HFF-Myc (cell line): ENCODE measurements at regions not wholly inside any gene's neighbourhood (a gene's known extent, or its start where the extent isn't known, plus 50 kb on each side); places are given as distances from the start of the nearest gene placed in this dataset.

Experiments
- DNase-seq: peaks from one replicate; pipeline ENCODE4 v3.0.0-alpha.2; 2011; ENCODE audit warnings: low read depth; ENCODE audit errors: extremely low read depth
- H3K4me3 ChIP-seq: replicated peaks from 2 replicates; pipeline ENCODE4 v1.5.1; 2011; ENCODE audit warnings: low read depth, mild to moderate bottlenecking, control low read depth, low read length
- TF ChIP-seq, protein P1 (sequence below): IDR thresholded peaks from 2 replicates; pipeline ENCODE4 v1.5.1; 2012; ENCODE audit warnings: mild to moderate bottlenecking, low read depth, low read length, control low read depth; ENCODE audit errors: missing control alignments

DNA sequence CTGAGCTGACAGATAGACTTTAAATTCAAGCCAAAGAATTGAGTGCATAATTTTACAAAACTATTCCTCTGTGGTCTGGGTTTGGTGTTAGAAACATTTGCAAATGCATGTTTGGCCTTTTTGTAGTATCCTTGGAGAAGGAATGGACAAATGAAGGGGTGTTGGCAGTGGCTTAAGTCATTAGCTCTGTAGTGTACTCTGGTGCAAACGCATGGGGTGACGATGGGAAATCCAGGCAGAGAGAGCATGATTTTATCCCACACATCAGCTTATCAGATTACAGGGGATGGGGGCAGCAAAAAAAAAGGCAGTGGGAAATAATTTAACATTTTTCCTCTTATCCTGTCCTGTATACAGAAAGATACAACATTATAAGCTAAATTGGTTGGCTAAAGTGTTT is 320.6 kb downstream of the ZNF516 start:
- H3K4me3 ChIP-seq: no peak overlapping the region
- DNase-seq: no peak
- TF ChIP-seq, protein P1, sequence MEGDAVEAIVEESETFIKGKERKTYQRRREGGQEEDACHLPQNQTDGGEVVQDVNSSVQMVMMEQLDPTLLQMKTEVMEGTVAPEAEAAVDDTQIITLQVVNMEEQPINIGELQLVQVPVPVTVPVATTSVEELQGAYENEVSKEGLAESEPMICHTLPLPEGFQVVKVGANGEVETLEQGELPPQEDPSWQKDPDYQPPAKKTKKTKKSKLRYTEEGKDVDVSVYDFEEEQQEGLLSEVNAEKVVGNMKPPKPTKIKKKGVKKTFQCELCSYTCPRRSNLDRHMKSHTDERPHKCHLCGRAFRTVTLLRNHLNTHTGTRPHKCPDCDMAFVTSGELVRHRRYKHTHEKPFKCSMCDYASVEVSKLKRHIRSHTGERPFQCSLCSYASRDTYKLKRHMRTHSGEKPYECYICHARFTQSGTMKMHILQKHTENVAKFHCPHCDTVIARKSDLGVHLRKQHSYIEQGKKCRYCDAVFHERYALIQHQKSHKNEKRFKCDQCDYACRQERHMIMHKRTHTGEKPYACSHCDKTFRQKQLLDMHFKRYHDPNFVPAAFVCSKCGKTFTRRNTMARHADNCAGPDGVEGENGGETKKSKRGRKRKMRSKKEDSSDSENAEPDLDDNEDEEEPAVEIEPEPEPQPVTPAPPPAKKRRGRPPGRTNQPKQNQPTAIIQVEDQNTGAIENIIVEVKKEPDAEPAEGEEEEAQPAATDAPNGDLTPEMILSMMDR: no peak

DNA sequence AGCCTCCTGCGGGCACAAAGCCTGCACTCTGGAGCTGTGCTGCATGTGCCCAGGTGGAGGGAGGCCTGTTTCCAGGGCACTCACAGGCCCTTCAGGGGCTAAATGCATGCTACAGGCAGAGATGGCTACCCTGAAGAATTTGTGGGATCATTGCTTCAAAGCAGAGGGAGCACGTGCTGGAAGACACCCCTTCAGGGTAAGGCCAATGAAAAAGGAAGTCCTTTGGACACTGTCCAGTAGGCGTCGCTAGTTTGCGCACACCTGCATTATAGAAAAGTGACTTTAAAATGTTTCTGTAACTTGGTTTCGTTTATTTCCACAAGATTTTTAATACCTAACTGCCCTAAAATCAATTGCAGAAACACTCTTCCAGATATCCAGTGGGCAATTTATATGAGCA is 325.3 kb downstream of the ZNF516 start:
- TF ChIP-seq, protein P1: no peak
- no peak overlapping the region for H3K4me3 ChIP-seq
- DNase-seq: no peak

DNA sequence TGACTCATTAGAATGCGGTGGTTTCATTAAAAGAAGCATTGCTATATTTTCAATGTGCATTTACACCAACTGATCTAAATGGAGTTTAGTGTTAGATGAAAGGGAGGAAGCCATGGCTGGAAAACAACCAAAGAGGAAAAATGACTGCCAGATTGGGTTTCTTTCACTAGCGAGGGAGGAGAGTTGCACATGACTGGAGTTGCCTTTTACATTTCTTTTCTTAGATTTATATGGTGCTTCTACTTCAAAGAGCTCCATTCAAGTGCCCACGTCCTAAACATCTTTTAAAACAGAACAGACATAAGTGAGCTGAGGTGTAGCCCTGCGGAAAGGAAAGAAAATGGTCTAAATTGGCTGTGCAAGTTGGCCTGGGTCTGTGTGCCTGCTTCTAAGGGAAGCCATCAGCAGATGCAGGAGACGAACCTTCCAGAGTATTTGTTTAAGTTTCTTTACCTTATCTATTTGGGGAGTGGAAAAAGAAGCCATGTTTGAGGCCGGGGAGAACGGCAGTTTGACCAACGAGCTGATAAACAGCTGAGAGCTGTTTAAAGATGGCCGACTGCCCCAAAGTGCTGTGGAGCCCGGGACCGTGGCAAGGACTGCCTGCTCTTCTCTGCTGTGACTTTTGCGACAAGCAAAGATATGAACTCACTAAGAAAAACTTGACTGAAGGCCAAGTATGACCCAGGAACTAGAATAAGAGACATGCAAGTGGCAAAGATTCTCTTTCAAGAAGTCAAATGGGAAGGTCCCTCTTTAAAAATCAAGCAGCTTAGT is 327.0 kb downstream of the ZNF516 start:
- DNase-seq: no peak
- TF ChIP-seq, protein P1: no peak
- no peak overlapping the region for H3K4me3 ChIP-seq

DNA sequence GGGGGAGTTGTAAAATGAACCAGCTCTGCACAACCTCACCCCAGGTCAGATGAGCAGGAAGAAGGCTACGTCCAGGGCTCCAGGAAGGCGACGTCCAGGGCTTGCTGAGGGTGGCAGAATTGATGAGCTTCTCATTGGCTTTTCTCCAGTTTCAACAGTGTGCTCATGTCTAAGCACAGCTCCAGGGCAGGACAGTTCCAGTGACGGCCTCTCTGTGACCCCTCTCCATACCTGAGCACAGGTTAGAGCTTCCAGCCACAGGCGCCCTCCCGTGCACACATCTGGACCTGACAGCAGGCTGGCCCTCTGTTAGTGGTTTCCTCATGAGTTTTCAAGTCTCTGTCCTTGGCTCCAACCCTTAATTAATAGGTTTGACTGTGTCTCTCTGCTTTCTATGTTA is 327.6 kb downstream of the ZNF516 start:
- no peak for DNase-seq
- H3K4me3 ChIP-seq: no peak overlapping the region
- TF ChIP-seq, protein P1: no peak

DNA sequence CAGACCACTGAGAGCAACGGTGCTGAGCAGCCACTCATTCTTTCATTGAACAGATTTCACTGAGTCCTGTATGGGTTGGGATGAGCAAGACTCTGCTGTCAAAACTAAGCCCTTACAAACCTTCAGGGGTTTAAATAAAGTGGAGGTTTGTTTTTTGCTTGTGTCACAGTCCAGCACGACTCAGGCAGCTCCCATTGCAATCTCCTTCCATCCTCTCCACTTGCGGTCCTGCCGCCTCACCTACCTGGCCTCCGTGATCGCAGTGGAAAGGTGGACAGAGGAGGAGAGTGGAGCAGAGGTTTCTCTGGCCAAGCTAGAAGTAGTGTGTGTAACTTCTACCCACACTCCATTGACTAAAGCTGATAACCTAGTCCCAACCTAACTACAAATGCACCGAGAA is 332.2 kb downstream of the ZNF516 start:
- TF ChIP-seq, protein P1: no peak
- no peak overlapping the region for H3K4me3 ChIP-seq
- DNase-seq: no peak

DNA sequence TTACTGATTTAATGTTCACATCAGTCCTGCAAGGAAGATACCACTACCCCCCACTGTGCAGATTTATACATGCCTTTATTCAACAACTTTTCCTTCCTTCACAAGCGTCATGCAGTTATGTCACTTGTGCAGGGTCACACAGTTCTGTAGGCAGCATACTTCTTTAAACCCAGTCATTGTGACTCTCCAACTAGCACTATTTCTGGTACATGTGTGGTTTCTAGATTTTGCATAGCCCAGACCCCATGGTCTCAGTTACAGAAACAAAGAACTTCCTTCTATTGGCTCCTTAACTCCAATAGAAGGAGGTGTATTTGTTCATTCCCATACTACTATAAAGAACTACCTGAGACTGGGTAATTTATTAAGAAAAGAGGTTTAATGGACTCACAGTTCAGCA is 333.1 kb downstream of the ZNF516 start:
- TF ChIP-seq, protein P1: no peak
- H3K4me3 ChIP-seq: no peak overlapping the region
- DNase-seq: no peak

DNA sequence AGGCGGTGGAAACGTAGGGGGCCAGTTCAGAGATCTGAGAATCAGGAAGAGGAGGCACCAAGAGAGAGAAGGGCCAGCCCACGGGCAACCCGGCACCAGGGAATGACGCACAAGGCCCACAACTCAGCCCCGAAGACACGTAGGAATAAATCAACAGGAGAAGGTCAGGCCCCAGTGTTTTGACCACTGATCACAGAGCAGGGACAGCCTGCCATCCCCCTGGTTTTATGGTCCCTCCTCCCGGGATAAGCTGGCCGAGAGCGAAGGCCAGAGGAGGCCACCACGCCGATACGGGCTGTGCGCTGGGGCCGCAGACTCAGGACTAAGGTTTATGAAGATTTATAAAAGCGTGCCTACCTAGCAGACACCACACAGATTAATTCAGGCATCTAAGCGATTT is 341.4 kb downstream of the ZNF516 start:
- TF ChIP-seq, protein P1: no peak
- DNase-seq: no peak

More for the DNA sequence above, 341.4 kb downstream of the ZNF516 start:
- H3K4me3 ChIP-seq: no peak overlapping the region
